Thoracic aorta (tissue), 2 donors: ENCODE measurements at regions not wholly inside any gene's neighbourhood (a gene's known extent, or its start where the extent isn't known, plus 50 kb on each side); places are given as distances from the start of the nearest gene placed in this dataset.

Experiments
- ATAC-seq: fragments of 150-250 bp; one replicate; pipeline ENCODE4 v1.8.0; 2017; ENCODE audit warnings: low read depth; ENCODE audit not compliant: insufficient number of reproducible peaks, low FRiP score
- DNase-seq: peaks from one replicate; pipeline ENCODE4 v3.0.0-alpha.2; 2020; ENCODE audit warnings: low spot score
- H3K27ac ChIP-seq, 2 donors: fragments of 200-600 bp; sonication (generic); 1 replicate in 1 of 2; 2 replicates in 1 of 2; pipeline ENCODE4 v1.5.1; 2016; ENCODE audit warnings: mild to moderate bottlenecking in 2 of 2, moderate library complexity in 2 of 2
- H3K27me3 ChIP-seq: fragments of 200-600 bp; sonication (generic); replicated peaks from 2 replicates; pipeline ENCODE4 v1.6.0; 2016; ENCODE audit warnings: mild to moderate bottlenecking; ENCODE audit not compliant: insufficient read depth
- H3K36me3 ChIP-seq: fragments of 200-600 bp; sonication (generic); one replicate; pipeline ENCODE4 v1.5.1; 2016
- H3K4me1 ChIP-seq, 2 donors: fragments of 200-600 bp; sonication (generic); 1 replicate in 1 of 2; 2 replicates in 1 of 2; pipeline versions ENCODE4 v1.5.1 to v1.6.0; 2016; ENCODE audit warnings: low read depth in 2 of 2, mild to moderate bottlenecking in 1 of 2; ENCODE audit not compliant: control insufficient read depth in 1 of 2
- H3K4me3 ChIP-seq: fragments of 200-600 bp; sonication (generic); 2 replicates; pipeline ENCODE4 v1.5.1; 2016; ENCODE audit warnings: mild to moderate bottlenecking
- H3K9me3 ChIP-seq: fragments of 200-600 bp; sonication (generic); 2 replicates; pipeline ENCODE4 v1.5.1; 2016
- CTCF ChIP-seq: fragments of 200-600 bp; sonication (generic); IDR thresholded peaks from one replicate; pipeline ENCODE4 v1.5.1; 2019; ENCODE audit warnings: antibody characterized with exemption

GRCh38 chrX:21056622-21057021, 317.6 kb upstream of the CNKSR2 start:
- ATAC-seq (no peak), DNase-seq (no peak)
- TF ChIP-seq CTCF, result no peak
- no peak overlapping the region for H3K27ac ChIP-seq
- no peaks in the 10 kb centered on the region for H3K36me3 ChIP-seq
- no peaks in the 10 kb centered on the region for H3K9me3 ChIP-seq
- no peak overlapping the region for H3K4me3 ChIP-seq
- H3K27me3 ChIP-seq, result no peaks in the 10 kb centered on the region
- no peaks in the 10 kb centered on the region for H3K4me1 ChIP-seq

GRCh38 chrX:21047034-21047455, 327.2 kb upstream of the CNKSR2 start:
- no peaks in the 10 kb centered on the region for H3K27me3 ChIP-seq
- H3K9me3 ChIP-seq, result no peaks in the 10 kb centered on the region
- no peak for TF ChIP-seq CTCF
- DNase-seq, result no peak
- no peak overlapping the region for H3K27ac ChIP-seq
- H3K36me3 ChIP-seq, result no peaks in the 10 kb centered on the region
- no peaks in the 10 kb centered on the region for H3K4me1 ChIP-seq
- no peak for ATAC-seq
- H3K4me3 ChIP-seq, result no peak overlapping the region

- TF ChIP-seq CTCF, result no peak
- H3K27me3 ChIP-seq, result no peaks in the 10 kb centered on the region
- H3K4me3 ChIP-seq, result no peak overlapping the region
- H3K36me3 ChIP-seq, result no peaks in the 10 kb centered on the region
- ATAC-seq (no peak), DNase-seq (no peak)
- H3K4me1 ChIP-seq, result no peaks in the 10 kb centered on the region
- H3K27ac ChIP-seq, result no peak overlapping the region
- no peaks in the 10 kb centered on the region for H3K9me3 ChIP-seq
These were observed 359.9 kb upstream of the CNKSR2 start for GRCh38 chrX:21014326-21014725.

GRCh38 chrX:21004835-21005234, 369.4 kb upstream of the CNKSR2 start:
- Histone ChIP-seq H3K9me3 (no peaks in the 10 kb centered on the region), H3K4me3 (no peak overlapping the region), H3K27ac (no peak overlapping the region), H3K4me1 (no peaks in the 10 kb centered on the region), H3K36me3 (no peaks in the 10 kb centered on the region), H3K27me3 (no peaks in the 10 kb centered on the region)
- TF ChIP-seq CTCF, result no peak
- DNase-seq (no peak), ATAC-seq (no peak)

- no peaks in the 10 kb centered on the region for H3K27me3 ChIP-seq
- DNase-seq (no peak), ATAC-seq (no peak)
- H3K36me3 ChIP-seq, result no peaks in the 10 kb centered on the region
- no peaks in the 10 kb centered on the region for H3K4me1 ChIP-seq
- H3K4me3 ChIP-seq, result no peak overlapping the region
- no peak overlapping the region for H3K27ac ChIP-seq
- TF ChIP-seq CTCF, result no peak
- H3K9me3 ChIP-seq, result no peaks in the 10 kb centered on the region
These were observed 378.4 kb upstream of the CNKSR2 start for GRCh38 chrX:20995829-20996228.
